CD14-positive monocyte (primary cell): ENCODE measurements at regions not wholly inside any gene's neighbourhood (a gene's known extent, or its start where the extent isn't known, plus 50 kb on each side); places are given as distances from the start of the nearest gene placed in this dataset.
"Not testable (repeated sequence)": the region's sequence is repeated elsewhere in the genome, so short reads cannot be mapped to it uniquely, and the experiment has no call there.

Source experiments
- DNase-seq, 3 donors: peaks; one replicate each; pipeline ENCODE4 v3.0.0-alpha.2; 2011 to 2022
- H2AFZ ChIP-seq: 2 replicates; pipeline ENCODE4 v1.6.0; 2012; ENCODE audit warnings: mild to moderate bottlenecking, low read depth, low read length, inconsistent platforms; ENCODE audit not compliant: insufficient read depth, poor library complexity, severe bottlenecking
- H3K27ac ChIP-seq, 2 donors: 1 replicate in 1 of 2; 2 replicates in 1 of 2; pipeline ENCODE4 v1.5.1; 2012 to 2013; ENCODE audit warnings: low read length in 2 of 2, control low read depth in 1 of 2, inconsistent platforms in 1 of 2, low read depth in 1 of 2, mild to moderate bottlenecking in 1 of 2
- H3K27me3 ChIP-seq, 2 donors: one replicate each; pipeline versions ENCODE4 v1.6.0 to v1.6.1; 2011 to 2013; ENCODE audit warnings: low read length in 2 of 2; ENCODE audit not compliant: control insufficient read depth in 2 of 2, insufficient read depth in 2 of 2
- H3K36me3 ChIP-seq, 2 donors: replicated peaks in 1 of 2; 1 replicate in 1 of 2; 2 replicates in 1 of 2; pipeline versions ENCODE4 v1.5.1 to v1.6.1; 2012 to 2013; ENCODE audit warnings: low read length in 2 of 2, control low read depth in 1 of 2, inconsistent platforms in 1 of 2, mild to moderate bottlenecking in 1 of 2; ENCODE audit not compliant: insufficient read depth in 2 of 2, control insufficient read depth in 1 of 2
- H3K4me1 ChIP-seq, 2 donors: 1 replicate in 1 of 2; 2 replicates in 1 of 2; pipeline versions ENCODE4 v1.5.1 to v1.6.1; 2012 to 2013; ENCODE audit warnings: low read length in 2 of 2, control low read depth in 1 of 2, inconsistent platforms in 1 of 2, mild to moderate bottlenecking in 1 of 2, moderate library complexity in 1 of 2; ENCODE audit not compliant: insufficient read depth in 2 of 2, control insufficient read depth in 1 of 2
- H3K4me2 ChIP-seq: replicated peaks from 2 replicates; pipeline ENCODE3; 2012; ENCODE audit warnings: low read length, moderate library complexity, mild to moderate bottlenecking; ENCODE audit not compliant: poor library complexity, severe bottlenecking; ENCODE audit errors: extremely low read depth
- H3K4me3 ChIP-seq, 3 experiments: fragments of 200-600 bp in 1 of 3; sonication (generic) in 1 of 3; replicated peaks in 1 of 3; 1 replicate in 2 of 3; 2 replicates in 1 of 3; pipeline ENCODE4 v1.5.1; 2011 to 2013; ENCODE audit warnings: low read length in 3 of 3, mild to moderate bottlenecking in 3 of 3, control low read depth in 2 of 3, low read depth in 2 of 3, inconsistent platforms in 1 of 3, moderate library complexity in 1 of 3
- H3K79me2 ChIP-seq: 2 replicates; pipeline ENCODE4 v1.6.0; 2012; ENCODE audit warnings: mild to moderate bottlenecking, control low read depth, inconsistent platforms, low read length, moderate library complexity; ENCODE audit not compliant: insufficient read depth
- H3K9ac ChIP-seq: 2 replicates; pipeline ENCODE4 v1.6.0; 2017; ENCODE audit warnings: low read length, mild to moderate bottlenecking; ENCODE audit not compliant: insufficient read depth, poor library complexity, severe bottlenecking
- H3K9me3 ChIP-seq, 2 donors: replicated peaks in 1 of 2; 1 replicate in 1 of 2; 2 replicates in 1 of 2; pipeline versions ENCODE4 v1.5.1 to v1.6.1; 2012 to 2013; ENCODE audit warnings: low read length in 2 of 2, control low read depth in 1 of 2; ENCODE audit not compliant: control insufficient read depth in 1 of 2, insufficient read depth in 1 of 2
- H4K20me1 ChIP-seq: 2 replicates; pipeline ENCODE4 v1.6.0; 2012; ENCODE audit warnings: mild to moderate bottlenecking, low read length, control low read depth, moderate library complexity; ENCODE audit not compliant: insufficient read depth
- H3K27ac Mint-ChIP-seq, 7 donors: one replicate each; pipeline ENCODE4 v1.8.0; 2020; ENCODE audit warnings: mild to moderate bottlenecking in 7 of 7, mixed read lengths in 7 of 7, moderate library complexity in 6 of 7, inconsistent platforms in 2 of 7
- H3K27me3 Mint-ChIP-seq, 3 donors: one replicate each; pipeline ENCODE4 v1.8.0; 2021 to 2022; ENCODE audit warnings: low read depth in 3 of 3, mild to moderate bottlenecking in 3 of 3, mixed read lengths in 3 of 3, moderate library complexity in 3 of 3, inconsistent platforms in 1 of 3
- H3K36me3 Mint-ChIP-seq, 2 donors: one replicate each; pipeline ENCODE4 v1.8.0; 2020; ENCODE audit warnings: mixed read lengths in 2 of 2, inconsistent platforms in 1 of 2, mild to moderate bottlenecking in 1 of 2
- H3K4me1 Mint-ChIP-seq: one replicate; pipeline ENCODE4 v1.8.0; 2020; ENCODE audit warnings: mild to moderate bottlenecking, mixed read lengths
- H3K4me3 Mint-ChIP-seq, 2 donors: one replicate each; pipeline ENCODE4 v1.8.0; 2020; ENCODE audit warnings: mild to moderate bottlenecking in 2 of 2, mixed read lengths in 2 of 2, moderate library complexity in 1 of 2
- H3K9me3 Mint-ChIP-seq, 7 donors: one replicate each; pipeline ENCODE4 v1.8.0; 2020 to 2022; ENCODE audit warnings: mixed read lengths in 7 of 7, mild to moderate bottlenecking in 6 of 7, moderate library complexity in 6 of 7, inconsistent platforms in 2 of 7
- CTCF ChIP-seq: fragments of 200-600 bp; IDR thresholded peaks from one replicate; pipeline ENCODE4 v1.8.0; 2022; ENCODE audit warnings: antibody characterized with exemption, mild to moderate bottlenecking
- WGBS: methylation state at CpG from one replicate; pipeline ENCODE4 v1.1.5; 2013; ENCODE audit warnings: missing lambda C conversion rate; ENCODE audit not compliant: insufficient coverage; 5-methylcytosine and 5-hydroxymethylcytosine counted together
- intact Hi-C, 2 donors: fragments of 100-400 bp; cut with micrococcal nuclease; formaldehyde crosslinking; loops; one replicate each; pipeline versions ENCODE4 v1.15.0 to v1.15.1; 2023

GRCh38 chr2:4221434-4221833 is 518.1 kb downstream of the DCDC2C start:
- DNase-seq = no peak
- no peak for TF ChIP-seq CTCF
- Histone ChIP-seq H3K27ac (no peak overlapping the region), H4K20me1 (no peaks in the 10 kb centered on the region), H3K9me3 (peaks cover 0 to 6% of the 10 kb centered on the region in 2 donors), H3K4me1 (no peaks in the 10 kb centered on the region), H3K4me2 (no peak overlapping the region), H3K79me2 (no peaks in the 10 kb centered on the region), H3K9ac (no peak overlapping the region), H2AFZ (no peak overlapping the region), H3K4me3 (no peak overlapping the region), H3K27me3 (no peaks in the 10 kb centered on the region), H3K36me3 (no peaks in the 10 kb centered on the region)
- Mint-ChIP-seq H3K9me3 (peaks cover 0 to 7% (median 2%) of the 10 kb centered on the region in 7 donors), H3K36me3 (no peaks in the 10 kb centered on the region), H3K27ac (no peak overlapping the region), H3K4me3 (no peak overlapping the region), H3K27me3 (no peaks in the 10 kb centered on the region), H3K4me1 (no peaks in the 10 kb centered on the region)
- intact Hi-C loops = no loop called here
- no CpG with 5 or more reads among the region's 1 CpG for WGBS

DNA sequence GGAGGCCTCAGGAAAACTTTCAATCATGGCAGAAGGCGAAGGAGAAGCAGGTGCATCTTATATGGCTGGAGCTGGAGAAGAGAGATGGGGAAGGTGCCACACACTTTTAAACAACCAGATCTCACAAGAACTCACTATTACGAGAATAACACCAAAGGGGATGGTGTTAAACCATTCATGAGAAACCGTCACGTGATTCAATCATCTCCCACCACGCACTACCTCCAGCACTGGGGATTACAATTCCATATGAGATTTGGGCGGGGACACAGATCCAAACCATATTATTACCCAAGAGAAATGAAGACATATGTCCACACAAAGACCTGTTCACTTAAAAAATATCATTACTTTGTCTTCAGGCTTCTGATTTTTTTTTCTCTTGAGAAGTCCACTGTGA is 518.5 kb downstream of the DCDC2C start:
- no peaks in the 10 kb centered on the region for H3K36me3 Mint-ChIP-seq
- Histone ChIP-seq H3K9ac (no peak overlapping the region), H3K27ac (no peak overlapping the region), H2AFZ (no peak overlapping the region), H3K4me2 (no peak overlapping the region), H3K79me2 (no peaks in the 10 kb centered on the region), H3K27me3 (no peaks in the 10 kb centered on the region), H4K20me1 (no peaks in the 10 kb centered on the region), H3K4me1 (no peaks in the 10 kb centered on the region), H3K36me3 (no peaks in the 10 kb centered on the region), H3K4me3 (no peak overlapping the region), H3K9me3 (peaks cover 0 to 6% of the 10 kb centered on the region in 2 donors)
- H3K27ac Mint-ChIP-seq = no peak overlapping the region
- no peak for TF ChIP-seq CTCF
- no peaks in the 10 kb centered on the region for H3K4me1 Mint-ChIP-seq
- 100% methylated on average over 4 of the region's 6 CpGs for WGBS
- H3K9me3 Mint-ChIP-seq = peaks cover 0 to 7% (median 2%) of the 10 kb centered on the region in 7 donors
- H3K27me3 Mint-ChIP-seq = no peaks in the 10 kb centered on the region
- DNase-seq = no peak
- intact Hi-C loops = no loop called here
- no peak overlapping the region for H3K4me3 Mint-ChIP-seq

DNA sequence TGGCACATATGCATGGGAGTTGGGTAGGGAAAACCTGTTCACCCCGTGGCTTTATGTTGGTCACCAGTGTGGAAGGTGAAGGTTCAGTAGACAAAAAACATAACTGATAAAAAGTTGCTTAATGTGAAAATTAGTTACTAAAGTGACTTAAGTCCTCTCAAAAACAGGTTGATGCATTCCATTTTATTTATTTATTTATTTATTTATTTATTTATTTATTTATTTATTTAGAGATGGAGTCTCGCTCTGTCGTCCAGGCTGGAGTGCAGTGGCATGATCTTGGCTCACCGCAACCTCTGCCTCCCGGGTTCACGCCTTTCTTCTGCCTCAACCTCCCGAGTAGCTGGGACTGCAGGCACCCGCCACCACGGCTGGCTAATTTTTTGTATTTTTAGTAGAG is 541.0 kb downstream of the DCDC2C start:
- H2AFZ ChIP-seq, H3K36me3 Mint-ChIP-seq, H3K4me1 Mint-ChIP-seq, H3K27ac Mint-ChIP-seq, H3K27me3 ChIP-seq, H4K20me1 ChIP-seq, H3K4me2 ChIP-seq, H3K79me2 ChIP-seq, H3K27ac ChIP-seq, H3K4me3 ChIP-seq, intact Hi-C loops, DNase-seq, H3K27me3 Mint-ChIP-seq, H3K36me3 ChIP-seq, H3K9ac ChIP-seq, H3K4me3 Mint-ChIP-seq, H3K4me1 ChIP-seq: not testable (repeated sequence)
- WGBS = 100% methylated on average over 3 of the region's 9 CpGs
- H3K9me3 ChIP-seq = peaks cover 6 to 15% of the 10 kb centered on the region in 2 donors
- peaks cover 1 to 13% (median 11%) of the 10 kb centered on the region in 7 donors for H3K9me3 Mint-ChIP-seq
